GM12878 (cell line): ENCODE measurements at regions not wholly inside any gene's neighbourhood (a gene's known extent, or its start where the extent isn't known, plus 50 kb on each side); places are given as distances from the start of the nearest gene placed in this dataset.

ENCODE experiments used
- EP300 ChIP-seq, 2 experiments: fragments of 150-350 bp in 1 of 2; IDR thresholded peaks; 2 replicates each; pipeline ENCODE4 v1.6.1; 2011 to 2012; ENCODE audit warnings: low read depth in 2 of 2, low read length in 2 of 2, borderline replicate concordance in 1 of 2, improper control_type of control experiment in 1 of 2, inconsistent platforms in 1 of 2; ENCODE audit not compliant: control insufficient read depth in 1 of 2
- EZH2 ChIP-seq: IDR thresholded peaks from 2 replicates; pipeline ENCODE4 v1.6.1; 2012; ENCODE audit warnings: low read depth, mild to moderate bottlenecking, control low read depth, inconsistent platforms, low read length, borderline replicate concordance; ENCODE audit not compliant: control insufficient read depth
- NFIC ChIP-seq: IDR thresholded peaks from 2 replicates; pipeline ENCODE4 v1.6.1; 2012; ENCODE audit warnings: low read depth, mild to moderate bottlenecking, inconsistent platforms, low read length, moderate library complexity
- RAD51 ChIP-seq: fragments of 450-650 bp; IDR thresholded peaks from 2 replicates; pipeline ENCODE4 v1.6.1; 2016; ENCODE audit warnings: moderate library complexity, mild to moderate bottlenecking, inconsistent platforms
- SP1 ChIP-seq: IDR thresholded peaks from one replicate; pipeline ENCODE4 v1.6.1; 2011; ENCODE audit warnings: low read depth, low read length
- TAF1 ChIP-seq: IDR thresholded peaks from 2 replicates; pipeline ENCODE4 v1.6.1; 2011; ENCODE audit warnings: mild to moderate bottlenecking, low read depth, low read length, borderline replicate concordance
- TF ChIP-seq, protein P1 (sequence below), 3 experiments: IDR thresholded peaks in 2 of 3; conservative IDR thresholded peaks in 1 of 3; 2 replicates each; pipeline ENCODE4 v1.5.1; 2011; ENCODE audit warnings: low read depth in 3 of 3, low read length in 3 of 3, mild to moderate bottlenecking in 3 of 3, control low read depth in 2 of 3, moderate library complexity in 2 of 3, inconsistent platforms in 1 of 3, mixed read lengths in 1 of 3; ENCODE audit not compliant: control insufficient read depth in 2 of 3, insufficient read depth in 1 of 3; ENCODE audit errors: extremely low read depth in 1 of 3
- TF ChIP-seq, protein P2 (sequence below): IDR thresholded peaks from 2 replicates; pipeline ENCODE4 v1.6.1; 2011; ENCODE audit warnings: low read depth, low read length, improper control_type of control experiment, borderline replicate concordance
- TF ChIP-seq, protein P3 (sequence below): IDR thresholded peaks from 2 replicates; pipeline ENCODE4 v1.6.1; 2012; ENCODE audit warnings: mild to moderate bottlenecking, low read depth, low read length
- TF ChIP-seq, protein P4 (sequence below): fragments of 450-650 bp; IDR thresholded peaks from 2 replicates; pipeline ENCODE4 v1.6.1; 2018; ENCODE audit warnings: mild to moderate bottlenecking, low read depth, moderate library complexity; ENCODE audit not compliant: partially characterized antibody

DNA sequence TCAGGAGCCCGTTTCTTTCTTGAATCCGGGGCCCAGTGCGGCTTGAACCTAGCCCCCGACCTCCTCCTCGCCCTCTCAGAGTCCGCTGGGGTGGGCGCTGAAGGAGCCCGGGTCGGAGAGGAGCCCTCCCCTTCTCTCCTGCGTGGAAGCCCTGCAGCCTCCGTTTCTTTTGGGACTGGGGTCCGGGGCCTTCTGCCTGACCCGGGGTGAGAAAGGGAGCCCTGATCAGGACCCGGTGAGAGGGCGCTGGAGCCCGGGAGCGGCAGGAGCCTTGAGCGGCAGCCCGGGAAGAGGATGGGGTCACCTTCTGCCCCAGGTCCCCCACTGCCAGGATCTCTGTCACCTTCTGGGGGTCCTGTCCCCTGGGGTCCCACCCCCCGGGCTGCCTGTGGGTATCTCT, 162.3 kb downstream of the ZNF33B start:
- TF ChIP-seq, protein P1, sequence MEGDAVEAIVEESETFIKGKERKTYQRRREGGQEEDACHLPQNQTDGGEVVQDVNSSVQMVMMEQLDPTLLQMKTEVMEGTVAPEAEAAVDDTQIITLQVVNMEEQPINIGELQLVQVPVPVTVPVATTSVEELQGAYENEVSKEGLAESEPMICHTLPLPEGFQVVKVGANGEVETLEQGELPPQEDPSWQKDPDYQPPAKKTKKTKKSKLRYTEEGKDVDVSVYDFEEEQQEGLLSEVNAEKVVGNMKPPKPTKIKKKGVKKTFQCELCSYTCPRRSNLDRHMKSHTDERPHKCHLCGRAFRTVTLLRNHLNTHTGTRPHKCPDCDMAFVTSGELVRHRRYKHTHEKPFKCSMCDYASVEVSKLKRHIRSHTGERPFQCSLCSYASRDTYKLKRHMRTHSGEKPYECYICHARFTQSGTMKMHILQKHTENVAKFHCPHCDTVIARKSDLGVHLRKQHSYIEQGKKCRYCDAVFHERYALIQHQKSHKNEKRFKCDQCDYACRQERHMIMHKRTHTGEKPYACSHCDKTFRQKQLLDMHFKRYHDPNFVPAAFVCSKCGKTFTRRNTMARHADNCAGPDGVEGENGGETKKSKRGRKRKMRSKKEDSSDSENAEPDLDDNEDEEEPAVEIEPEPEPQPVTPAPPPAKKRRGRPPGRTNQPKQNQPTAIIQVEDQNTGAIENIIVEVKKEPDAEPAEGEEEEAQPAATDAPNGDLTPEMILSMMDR (IDR thresholded peaks at IDR 0.05 in 2 of 3, conservative IDR thresholded peaks at IDR 0.05 in 1 of 3; ENCODE audit: control insufficient read depth in 2 of 3, extremely low read depth in 1 of 3, insufficient read depth in 1 of 3, low read depth in 3 of 3, low read length in 3 of 3), result no peak
- no peak for TF ChIP-seq SP1
- TF ChIP-seq NFIC, result no peak
- TF ChIP-seq, protein P2, sequence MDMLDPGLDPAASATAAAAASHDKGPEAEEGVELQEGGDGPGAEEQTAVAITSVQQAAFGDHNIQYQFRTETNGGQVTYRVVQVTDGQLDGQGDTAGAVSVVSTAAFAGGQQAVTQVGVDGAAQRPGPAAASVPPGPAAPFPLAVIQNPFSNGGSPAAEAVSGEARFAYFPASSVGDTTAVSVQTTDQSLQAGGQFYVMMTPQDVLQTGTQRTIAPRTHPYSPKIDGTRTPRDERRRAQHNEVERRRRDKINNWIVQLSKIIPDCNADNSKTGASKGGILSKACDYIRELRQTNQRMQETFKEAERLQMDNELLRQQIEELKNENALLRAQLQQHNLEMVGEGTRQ, result no peak
- TF ChIP-seq TAF1, result no peak
- TF ChIP-seq EZH2, result no peak
- TF ChIP-seq, protein P3, sequence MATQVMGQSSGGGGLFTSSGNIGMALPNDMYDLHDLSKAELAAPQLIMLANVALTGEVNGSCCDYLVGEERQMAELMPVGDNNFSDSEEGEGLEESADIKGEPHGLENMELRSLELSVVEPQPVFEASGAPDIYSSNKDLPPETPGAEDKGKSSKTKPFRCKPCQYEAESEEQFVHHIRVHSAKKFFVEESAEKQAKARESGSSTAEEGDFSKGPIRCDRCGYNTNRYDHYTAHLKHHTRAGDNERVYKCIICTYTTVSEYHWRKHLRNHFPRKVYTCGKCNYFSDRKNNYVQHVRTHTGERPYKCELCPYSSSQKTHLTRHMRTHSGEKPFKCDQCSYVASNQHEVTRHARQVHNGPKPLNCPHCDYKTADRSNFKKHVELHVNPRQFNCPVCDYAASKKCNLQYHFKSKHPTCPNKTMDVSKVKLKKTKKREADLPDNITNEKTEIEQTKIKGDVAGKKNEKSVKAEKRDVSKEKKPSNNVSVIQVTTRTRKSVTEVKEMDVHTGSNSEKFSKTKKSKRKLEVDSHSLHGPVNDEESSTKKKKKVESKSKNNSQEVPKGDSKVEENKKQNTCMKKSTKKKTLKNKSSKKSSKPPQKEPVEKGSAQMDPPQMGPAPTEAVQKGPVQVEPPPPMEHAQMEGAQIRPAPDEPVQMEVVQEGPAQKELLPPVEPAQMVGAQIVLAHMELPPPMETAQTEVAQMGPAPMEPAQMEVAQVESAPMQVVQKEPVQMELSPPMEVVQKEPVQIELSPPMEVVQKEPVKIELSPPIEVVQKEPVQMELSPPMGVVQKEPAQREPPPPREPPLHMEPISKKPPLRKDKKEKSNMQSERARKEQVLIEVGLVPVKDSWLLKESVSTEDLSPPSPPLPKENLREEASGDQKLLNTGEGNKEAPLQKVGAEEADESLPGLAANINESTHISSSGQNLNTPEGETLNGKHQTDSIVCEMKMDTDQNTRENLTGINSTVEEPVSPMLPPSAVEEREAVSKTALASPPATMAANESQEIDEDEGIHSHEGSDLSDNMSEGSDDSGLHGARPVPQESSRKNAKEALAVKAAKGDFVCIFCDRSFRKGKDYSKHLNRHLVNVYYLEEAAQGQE, result no peak
- TF ChIP-seq, protein P4, sequence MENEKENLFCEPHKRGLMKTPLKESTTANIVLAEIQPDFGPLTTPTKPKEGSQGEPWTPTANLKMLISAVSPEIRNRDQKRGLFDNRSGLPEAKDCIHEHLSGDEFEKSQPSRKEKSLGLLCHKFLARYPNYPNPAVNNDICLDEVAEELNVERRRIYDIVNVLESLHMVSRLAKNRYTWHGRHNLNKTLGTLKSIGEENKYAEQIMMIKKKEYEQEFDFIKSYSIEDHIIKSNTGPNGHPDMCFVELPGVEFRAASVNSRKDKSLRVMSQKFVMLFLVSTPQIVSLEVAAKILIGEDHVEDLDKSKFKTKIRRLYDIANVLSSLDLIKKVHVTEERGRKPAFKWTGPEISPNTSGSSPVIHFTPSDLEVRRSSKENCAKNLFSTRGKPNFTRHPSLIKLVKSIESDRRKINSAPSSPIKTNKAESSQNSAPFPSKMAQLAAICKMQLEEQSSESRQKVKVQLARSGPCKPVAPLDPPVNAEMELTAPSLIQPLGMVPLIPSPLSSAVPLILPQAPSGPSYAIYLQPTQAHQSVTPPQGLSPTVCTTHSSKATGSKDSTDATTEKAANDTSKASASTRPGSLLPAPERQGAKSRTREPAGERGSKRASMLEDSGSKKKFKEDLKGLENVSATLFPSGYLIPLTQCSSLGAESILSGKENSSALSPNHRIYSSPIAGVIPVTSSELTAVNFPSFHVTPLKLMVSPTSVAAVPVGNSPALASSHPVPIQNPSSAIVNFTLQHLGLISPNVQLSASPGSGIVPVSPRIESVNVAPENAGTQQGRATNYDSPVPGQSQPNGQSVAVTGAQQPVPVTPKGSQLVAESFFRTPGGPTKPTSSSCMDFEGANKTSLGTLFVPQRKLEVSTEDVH, result no peak
- no peak for TF ChIP-seq EP300 (IDR thresholded peaks at IDR 0.05; ENCODE audit: borderline replicate concordance in 1 of 2, control insufficient read depth in 1 of 2, low read depth in 2 of 2, low read length in 2 of 2)
- TF ChIP-seq RAD51, result no peak
